22Rv1 (cell line): ENCODE measurements at regions not wholly inside any gene's neighbourhood (a gene's known extent, or its start where the extent isn't known, plus 50 kb on each side); places are given as distances from the start of the nearest gene placed in this dataset.
"Not testable (repeated sequence)": the region's sequence is repeated elsewhere in the genome, so short reads cannot be mapped to it uniquely, and the experiment has no call there.

Experiments
- CTCF ChIP-seq: fragments of 450-650 bp; IDR thresholded peaks from 2 replicates; pipeline ENCODE4 v1.5.1; 2017; ENCODE audit warnings: mild to moderate bottlenecking
- ZFX ChIP-seq: fragments of 450-650 bp; IDR thresholded peaks from 2 replicates; pipeline ENCODE4 v1.6.1; 2017; ENCODE audit warnings: antibody characterized with exemption, borderline replicate concordance

- TF ChIP-seq CTCF, ZFX: not testable (repeated sequence)
Measured at GRCh38 chr7:138339229-138339628, 120.8 kb upstream of the TRIM24 start.
